Endothelial cell of umbilical vein (primary cell): ENCODE measurements at regions not wholly inside any gene's neighbourhood (a gene's known extent, or its start where the extent isn't known, plus 50 kb on each side); places are given as distances from the start of the nearest gene placed in this dataset.

Experiments
- BruUV-seq: library from RNA; stranded (reverse); fragments of 400-500 nt; replicated peaks from 2 replicates; lab custom pipeline; 2021; lab: Mats Ljungman, UMichigan
- CTCF ChIA-PET: fragments of 300-600, 350-600 bp; sonication (Branson Sonifier 250); formaldehyde crosslinking; loops from one replicate; lab custom pipeline; 2021; ENCODE audit warnings: antibody characterized with exemption, inconsistent platforms; lab: Charles Lee
- POLR2A ChIA-PET: fragments of 300-600, 350-600 bp; sonication (Branson Sonifier 250); formaldehyde crosslinking; loops from one replicate; lab custom pipeline; 2021; ENCODE audit warnings: antibody characterized with exemption, inconsistent platforms; lab: Charles Lee
- DNase-seq: peaks from one replicate; pipeline ENCODE4 v3.0.0-alpha.2; 2011; ENCODE audit warnings: low read depth, low spot score
- FAIRE-seq: peaks from 2 replicates; lab custom pipeline; 2011; peaks lifted over from hg19 to GRCh38; lab: Jason Lieb, UNC
- H2AFZ ChIP-seq: 2 replicates; pipeline ENCODE4 v1.6.0; 2012; ENCODE audit warnings: low read depth, low read length, control low read depth, inconsistent platforms
- H3K27ac ChIP-seq: 2 replicates; pipeline ENCODE4 v1.5.1; 2011; ENCODE audit warnings: low read depth, mild to moderate bottlenecking, control low read depth, low read length, moderate library complexity; ENCODE audit not compliant: insufficient read depth
- H3K27me3 ChIP-seq, 2 experiments: 2 replicates each; pipeline versions ENCODE4 v1.6.0 to v1.6.1; 2011; ENCODE audit warnings: low read length in 2 of 2, mixed read lengths in 1 of 2; ENCODE audit not compliant: control insufficient read depth in 2 of 2, insufficient read depth in 2 of 2
- H3K36me3 ChIP-seq, 2 experiments: 2 replicates in 1 of 2; 3 replicates in 1 of 2; pipeline ENCODE4 v1.5.1; 2011; ENCODE audit warnings: low read length in 2 of 2, mild to moderate bottlenecking in 1 of 2, moderate library complexity in 1 of 2; ENCODE audit not compliant: control insufficient read depth in 2 of 2, insufficient read depth in 2 of 2; ENCODE audit errors: extremely low read depth in 1 of 2
- H3K4me1 ChIP-seq: 3 replicates; pipeline ENCODE4 v1.5.1; 2011; ENCODE audit warnings: mild to moderate bottlenecking, low read length; ENCODE audit not compliant: control insufficient read depth, insufficient read depth; ENCODE audit errors: extremely low read depth
- H3K4me2 ChIP-seq: 2 replicates; pipeline ENCODE4 v1.6.1; 2011; ENCODE audit warnings: low read length, control low read depth, mixed read lengths; ENCODE audit not compliant: insufficient read depth
- H3K4me3 ChIP-seq, 3 experiments: fragments of 200-600 bp in 1 of 3; sonication (generic), shearing (Covaris generic) in 1 of 3; replicated peaks in 1 of 3; 2 replicates each; pipeline ENCODE4 v1.5.1; 2011 to 2016; ENCODE audit warnings: control low read depth in 3 of 3, low read length in 3 of 3, mild to moderate bottlenecking in 2 of 3, inconsistent platforms in 1 of 3, low read depth in 1 of 3, moderate library complexity in 1 of 3; ENCODE audit not compliant: insufficient read depth in 1 of 3
- H3K79me2 ChIP-seq: 2 replicates; pipeline ENCODE4 v1.6.0; 2012; ENCODE audit warnings: low read length, inconsistent platforms; ENCODE audit not compliant: control insufficient read depth, insufficient read depth
- H3K9ac ChIP-seq: replicated peaks from 2 replicates; pipeline ENCODE3; 2011; ENCODE audit warnings: low read length, control low read depth; ENCODE audit not compliant: insufficient read depth; ENCODE audit errors: extremely low read depth
- H3K9me1 ChIP-seq: replicated peaks from 3 replicates; pipeline ENCODE4 v1.6.0; 2011; ENCODE audit warnings: mild to moderate bottlenecking, low read length; ENCODE audit not compliant: control insufficient read depth, insufficient read depth; ENCODE audit errors: extremely low read depth
- H3K9me3 ChIP-seq: replicated peaks from 2 replicates; pipeline ENCODE4 v1.5.1; 2012; ENCODE audit warnings: low read length, inconsistent platforms; ENCODE audit not compliant: control insufficient read depth, insufficient read depth
- H4K20me1 ChIP-seq: replicated peaks from 2 replicates; pipeline ENCODE3; 2011; ENCODE audit warnings: mild to moderate bottlenecking, low read length; ENCODE audit not compliant: control insufficient read depth, insufficient read depth; ENCODE audit errors: extremely low read depth
- CTCF ChIP-seq, 2 donors: IDR thresholded peaks; 1 replicate in 1 of 2; 2 replicates in 1 of 2; pipeline ENCODE4 v1.5.1; 2011; ENCODE audit warnings: low read length in 2 of 2, mild to moderate bottlenecking in 2 of 2, moderate library complexity in 2 of 2, control low read depth in 1 of 2, inconsistent platforms in 1 of 2, low read depth in 1 of 2; ENCODE audit not compliant: insufficient read depth in 1 of 2; ENCODE audit errors: extremely low read depth in 1 of 2
- EZH2 ChIP-seq: IDR thresholded peaks from 2 replicates; pipeline ENCODE4 v1.6.1; 2012; ENCODE audit warnings: borderline replicate concordance, low read depth, mild to moderate bottlenecking, moderate library complexity, low read length, inconsistent platforms; ENCODE audit not compliant: severe bottlenecking
- FOS ChIP-seq: IDR thresholded peaks from 2 replicates; pipeline ENCODE4 v1.6.1; 2011; ENCODE audit warnings: mild to moderate bottlenecking, low read length, moderate library complexity, borderline replicate concordance; ENCODE audit not compliant: insufficient read depth
- GATA2 ChIP-seq: IDR thresholded peaks from 2 replicates; pipeline ENCODE4 v1.7.0; 2011; ENCODE audit warnings: low read depth, mild to moderate bottlenecking, moderate library complexity, mixed read lengths, low read length; ENCODE audit not compliant: insufficient read length, insufficient read depth
- JUN ChIP-seq: IDR thresholded peaks from 2 replicates; pipeline ENCODE4 v1.6.1; 2011; ENCODE audit warnings: borderline replicate concordance, low read depth; ENCODE audit not compliant: insufficient read length, insufficient read depth
- MAX ChIP-seq: IDR thresholded peaks from 2 replicates; pipeline ENCODE4 v1.6.1; 2011; ENCODE audit not compliant: insufficient read depth, insufficient read length
- MYC ChIP-seq: IDR thresholded peaks from one replicate; pipeline ENCODE4 v1.6.1; 2011; ENCODE audit warnings: mild to moderate bottlenecking, low read depth, low read length
- POLR2A ChIP-seq: IDR thresholded peaks from 2 replicates; pipeline ENCODE4 v1.6.1; 2012; ENCODE audit warnings: low read depth, mild to moderate bottlenecking, control low read depth, low read length
- POLR2AphosphoS5 ChIP-seq: IDR thresholded peaks from 2 replicates; pipeline ENCODE4 v1.6.1; 2012; ENCODE audit warnings: low read depth, mild to moderate bottlenecking, control low read depth, low read length, moderate library complexity; ENCODE audit not compliant: insufficient read depth
- dilution Hi-C: fragments of 300-500 bp; cut with MboI; formaldehyde crosslinking; loops from one replicate; pipeline ENCODE4 v1.15.0; 2019; ENCODE audit warnings: low sequenced_read_pairs; ENCODE audit not compliant: extremely low pct_ligation_motif_present
- intact Hi-C: fragments of 100-400 bp; cut with micrococcal nuclease; formaldehyde crosslinking; loops from one replicate; pipeline ENCODE4 v1.10.0; 2022

DNA sequence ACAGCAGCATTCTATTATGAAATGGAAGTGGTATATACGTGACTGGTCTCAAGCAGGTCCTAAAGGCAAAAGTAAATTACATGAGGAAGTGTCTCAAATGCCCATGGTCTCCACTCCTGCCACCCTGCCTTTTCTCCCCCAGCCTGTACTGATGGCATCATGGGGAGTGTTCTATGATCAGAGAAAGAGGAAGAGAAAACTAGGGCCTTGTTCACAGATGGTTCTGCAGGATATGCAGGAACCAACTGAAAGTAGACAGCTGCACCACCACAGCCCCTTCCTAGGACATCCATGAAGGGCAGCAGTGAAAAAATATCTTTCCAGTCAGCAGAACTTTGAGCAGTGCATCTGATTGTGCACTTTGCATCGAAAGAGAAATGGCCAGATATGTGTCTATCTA is 901.5 kb downstream of the ARAP2 start:
- Histone ChIP-seq H3K36me3 (no peaks in the 10 kb centered on the region), H3K4me2 (no peak overlapping the region), H3K9ac (no peak overlapping the region), H3K27ac (no peak overlapping the region), H2AFZ (no peak overlapping the region), H3K4me3 (no peak overlapping the region), H3K27me3 (no peaks in the 10 kb centered on the region), H4K20me1 (no peaks in the 10 kb centered on the region), H3K9me3 (peaks cover 5% of the 10 kb centered on the region), H3K9me1 (no peaks in the 10 kb centered on the region), H3K79me2 (no peaks in the 10 kb centered on the region), H3K4me1 (no peaks in the 10 kb centered on the region)
- ChIA-PET POLR2A (no interaction called here), CTCF (no interaction called here)
- dilution Hi-C loops, result no loop called here
- DNase-seq (no peak), FAIRE-seq (no peak)
- TF ChIP-seq MYC, result no peak
- no TSS peak for BruUV-seq
- intact Hi-C loops, result no loop called here

DNA sequence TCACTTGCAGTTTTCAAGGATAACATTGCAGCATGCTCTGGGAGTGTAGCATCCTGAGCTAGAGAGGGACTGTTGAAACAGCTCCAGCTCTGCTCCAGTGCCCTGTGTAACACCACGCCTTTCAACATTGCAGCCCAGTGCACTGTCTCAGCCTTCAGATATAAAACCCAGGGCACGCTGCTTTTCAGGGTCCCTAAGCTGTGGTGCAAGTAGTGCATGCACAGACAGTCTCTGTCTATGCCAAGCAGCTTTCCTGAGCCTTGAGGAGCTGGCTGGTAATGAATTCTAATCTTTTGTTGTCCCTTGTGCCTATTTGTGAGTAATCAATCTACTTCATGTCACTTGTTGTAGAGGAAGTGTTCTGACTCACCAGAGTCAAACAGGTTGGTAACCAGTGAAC is 897.0 kb downstream of the ARAP2 start:
- Histone ChIP-seq H4K20me1 (no peaks in the 10 kb centered on the region), H3K9me3 (peaks cover 11% of the 10 kb centered on the region), H3K27ac (no peak overlapping the region), H3K4me1 (no peaks in the 10 kb centered on the region), H3K27me3 (no peaks in the 10 kb centered on the region), H3K4me3 (no peak overlapping the region), H2AFZ (no peak overlapping the region), H3K9ac (no peak overlapping the region), H3K36me3 (no peaks in the 10 kb centered on the region), H3K79me2 (no peaks in the 10 kb centered on the region), H3K9me1 (no peaks in the 10 kb centered on the region), H3K4me2 (no peak overlapping the region)
- no TSS peak for BruUV-seq
- CTCF ChIA-PET, result no interaction called here
- POLR2A ChIA-PET, result no interaction called here
- intact Hi-C loops, result no loop called here
- no peak for TF ChIP-seq MYC
- no peak for TF ChIP-seq POLR2A
- TF ChIP-seq FOS, result no peak
- no peak for TF ChIP-seq MAX
- no peak for TF ChIP-seq CTCF (IDR thresholded peaks at IDR 0.05; ENCODE audit: extremely low read depth in 1 of 2, insufficient read depth in 1 of 2, low read depth in 1 of 2, low read length in 2 of 2)
- no peak for TF ChIP-seq JUN
- TF ChIP-seq EZH2, result no peak
- TF ChIP-seq GATA2, result no peak
- TF ChIP-seq POLR2AphosphoS5, result no peak
- FAIRE-seq (no peak), DNase-seq (no peak)
- dilution Hi-C loops, result no loop called here
